Esophagus muscularis mucosa (tissue), 4 donors: ENCODE measurements at regions not wholly inside any gene's neighbourhood (a gene's known extent, or its start where the extent isn't known, plus 50 kb on each side); places are given as distances from the start of the nearest gene placed in this dataset.

ENCODE experiments used
- DNase-seq: peaks from one replicate; pipeline ENCODE4 v3.0.0-alpha.2; 2017; ENCODE audit errors: extremely low spot score
- H3K27ac ChIP-seq, 4 donors: fragments of 200-600 bp; sonication (generic); replicated peaks in 1 of 4; 1 replicate in 3 of 4; 2 replicates in 1 of 4; pipeline ENCODE4 v1.5.1; 2016 to 2019; ENCODE audit warnings: mild to moderate bottlenecking in 1 of 4
- H3K27me3 ChIP-seq, 4 donors: fragments of 200-600 bp; sonication (generic); one replicate each; pipeline versions ENCODE4 v1.5.1 to v1.6.0; 2016 to 2019
- H3K36me3 ChIP-seq, 4 donors: fragments of 200-600 bp; sonication (generic); one replicate each; pipeline ENCODE4 v1.5.1; 2016 to 2019
- H3K4me1 ChIP-seq, 4 donors: fragments of 200-600 bp; sonication (generic); one replicate each; pipeline ENCODE4 v1.5.1; 2016 to 2019
- H3K4me3 ChIP-seq, 4 donors: fragments of 200-600 bp; sonication (generic); 1 replicate in 2 of 4; 2 replicates in 2 of 4; pipeline ENCODE4 v1.5.1; 2016 to 2019; ENCODE audit warnings: mild to moderate bottlenecking in 4 of 4, moderate library complexity in 1 of 4
- H3K9me3 ChIP-seq, 4 donors: fragments of 200-600 bp; sonication (generic); 1 replicate in 3 of 4; 2 replicates in 1 of 4; pipeline ENCODE4 v1.5.1; 2016 to 2019
- EP300 ChIP-seq: sonication (generic); formaldehyde crosslinking; IDR thresholded peaks from one replicate; pipeline ENCODE4 v1.6.1; 2017; ENCODE audit warnings: antibody characterized with exemption
- POLR2A ChIP-seq: fragments of 450-650 bp; IDR thresholded peaks from one replicate; pipeline ENCODE4 v1.6.1; 2017; ENCODE audit warnings: antibody characterized with exemption, moderate library complexity, mild to moderate bottlenecking, low read depth
- POLR2AphosphoS5 ChIP-seq, 2 donors: sonication (generic); formaldehyde crosslinking; IDR thresholded peaks; one replicate each; pipeline ENCODE4 v1.6.1; 2017; ENCODE audit warnings: antibody characterized with exemption in 2 of 2
- WGBS: methylation state at CpG from one replicate; pipeline ENCODE4 v1.1.5; 2018; 5-methylcytosine and 5-hydroxymethylcytosine counted together
- intact Hi-C: fragments of 100-400 bp; cut with DNase I; formaldehyde crosslinking; loops from one replicate; pipeline ENCODE4 v1.15.1; 2023
- TF ChIP-seq, protein P1 (sequence below), 3 experiments: fragments of 200-600 bp in 2 of 3; fragments of 450-650 bp in 1 of 3; sonication (generic) in 2 of 3; IDR thresholded peaks; one replicate each; pipeline ENCODE4 v1.5.1; 2017 to 2019; ENCODE audit warnings: antibody characterized with exemption in 3 of 3, mild to moderate bottlenecking in 2 of 3, moderate library complexity in 1 of 3

DNA sequence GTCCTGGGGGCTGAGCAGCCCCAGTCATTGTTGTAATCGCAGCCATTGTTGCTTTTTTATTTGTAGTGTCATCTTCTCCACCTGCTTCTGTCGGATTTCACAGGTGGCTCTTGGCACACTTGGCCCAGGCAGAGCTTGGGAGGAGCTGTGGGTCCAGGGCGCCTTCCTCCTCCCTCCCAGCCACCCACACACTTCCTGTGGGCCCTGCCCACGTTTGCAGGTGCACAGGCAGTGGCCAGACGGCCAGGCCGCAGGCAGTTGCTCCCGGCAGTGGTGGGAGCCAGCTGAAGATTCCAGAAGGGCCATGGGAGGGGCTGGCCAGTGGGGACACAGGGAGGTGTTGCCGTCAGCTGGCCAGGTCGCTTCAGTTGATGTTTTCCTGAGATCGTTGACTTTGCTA, 1191.9 kb downstream of the BRD1 start:
- Histone ChIP-seq H3K9me3 (no peaks in the 10 kb centered on the region), H3K36me3 (no peaks in the 10 kb centered on the region), H3K4me1 (no peaks in the 10 kb centered on the region), H3K27me3 (peaks cover 0 to 60% (median 0%) of the 10 kb centered on the region in 4 donors), H3K27ac (no peak overlapping the region), H3K4me3 (no peak overlapping the region)
- WGBS = 52% methylated on average over 5 of the region's 10 CpGs
- intact Hi-C loops = no loop called here
- no peak for DNase-seq
- TF ChIP-seq POLR2A (no peak), EP300 (no peak), POLR2AphosphoS5 (IDR thresholded peaks at IDR 0.05) (no peak)
- TF ChIP-seq, protein P1, sequence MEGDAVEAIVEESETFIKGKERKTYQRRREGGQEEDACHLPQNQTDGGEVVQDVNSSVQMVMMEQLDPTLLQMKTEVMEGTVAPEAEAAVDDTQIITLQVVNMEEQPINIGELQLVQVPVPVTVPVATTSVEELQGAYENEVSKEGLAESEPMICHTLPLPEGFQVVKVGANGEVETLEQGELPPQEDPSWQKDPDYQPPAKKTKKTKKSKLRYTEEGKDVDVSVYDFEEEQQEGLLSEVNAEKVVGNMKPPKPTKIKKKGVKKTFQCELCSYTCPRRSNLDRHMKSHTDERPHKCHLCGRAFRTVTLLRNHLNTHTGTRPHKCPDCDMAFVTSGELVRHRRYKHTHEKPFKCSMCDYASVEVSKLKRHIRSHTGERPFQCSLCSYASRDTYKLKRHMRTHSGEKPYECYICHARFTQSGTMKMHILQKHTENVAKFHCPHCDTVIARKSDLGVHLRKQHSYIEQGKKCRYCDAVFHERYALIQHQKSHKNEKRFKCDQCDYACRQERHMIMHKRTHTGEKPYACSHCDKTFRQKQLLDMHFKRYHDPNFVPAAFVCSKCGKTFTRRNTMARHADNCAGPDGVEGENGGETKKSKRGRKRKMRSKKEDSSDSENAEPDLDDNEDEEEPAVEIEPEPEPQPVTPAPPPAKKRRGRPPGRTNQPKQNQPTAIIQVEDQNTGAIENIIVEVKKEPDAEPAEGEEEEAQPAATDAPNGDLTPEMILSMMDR (IDR thresholded peaks at IDR 0.05) = no peak

DNA sequence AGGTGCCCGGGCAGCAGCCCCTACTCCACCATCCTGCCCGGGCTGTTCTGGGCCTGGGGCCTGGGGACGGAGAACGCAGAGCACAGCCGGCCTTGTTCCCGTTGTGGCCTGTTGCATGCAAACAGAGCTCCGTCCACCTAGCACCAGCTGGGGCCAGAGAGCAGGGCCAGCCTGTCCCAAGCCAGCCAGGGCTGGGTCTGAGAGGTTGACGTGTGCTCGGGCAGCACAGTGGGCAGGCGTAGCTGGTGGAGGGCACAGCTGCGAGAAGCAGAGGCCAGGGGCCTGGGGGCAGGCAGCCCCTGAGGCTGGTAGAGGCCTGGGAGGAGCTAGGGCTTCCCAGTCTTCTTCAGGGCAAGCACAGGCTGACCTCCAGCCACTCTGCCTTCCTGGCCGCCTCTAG, 1192.6 kb downstream of the BRD1 start:
- no peak for TF ChIP-seq EP300
- TF ChIP-seq POLR2AphosphoS5 (IDR thresholded peaks at IDR 0.05) = no peak

DNA sequence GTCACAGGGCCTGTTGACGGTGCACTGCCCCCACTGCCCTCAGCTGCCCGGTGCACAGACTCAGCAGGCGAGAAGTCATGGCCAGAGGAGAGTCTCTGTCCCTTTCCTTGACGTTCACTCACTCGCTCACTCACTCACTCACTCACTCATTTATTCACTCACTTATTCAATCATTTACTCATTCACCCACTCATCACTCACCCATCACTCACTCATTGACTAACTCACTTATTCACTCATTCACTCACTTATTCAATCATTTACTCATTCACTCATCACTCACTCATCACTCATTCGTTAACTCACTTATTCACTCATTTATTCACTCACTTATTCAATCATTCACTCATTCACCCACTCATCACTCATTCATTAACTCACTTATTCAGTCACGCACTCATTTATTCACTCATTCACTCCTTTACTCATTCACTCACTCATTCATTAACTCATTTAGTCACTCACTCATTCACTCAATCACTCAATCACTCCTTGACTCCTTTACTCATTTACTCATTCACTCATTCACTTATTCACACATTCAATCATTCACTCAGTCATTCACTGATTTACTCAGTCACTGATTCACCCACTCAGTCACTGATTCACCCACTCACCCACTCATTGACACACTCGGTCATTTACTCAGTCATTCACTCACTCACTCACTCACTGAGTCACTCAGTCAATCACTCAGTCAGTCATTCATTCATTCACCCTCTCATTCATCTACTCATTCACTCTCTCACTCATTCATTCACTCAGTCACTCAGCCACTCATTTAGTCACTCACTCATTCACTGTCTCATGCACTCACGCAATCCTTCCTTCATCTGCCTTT, 1193.5 kb downstream of the BRD1 start:
- 75% methylated on average over 9 of the region's 9 CpGs for WGBS
- no peak for DNase-seq
- TF ChIP-seq, protein P1 (IDR thresholded peaks at IDR 0.05) = no peak
- no peak for TF ChIP-seq POLR2AphosphoS5 (IDR thresholded peaks at IDR 0.05)
- no peak for TF ChIP-seq EP300
- no peak for TF ChIP-seq POLR2A
- Histone ChIP-seq H3K9me3 (no peaks in the 10 kb centered on the region), H3K27ac (no peak overlapping the region), H3K36me3 (no peaks in the 10 kb centered on the region), H3K27me3 (peaks cover 0 to 61% (median 0%) of the 10 kb centered on the region in 4 donors), H3K4me3 (no peak overlapping the region), H3K4me1 (no peaks in the 10 kb centered on the region)
- intact Hi-C loops = no loop called here

More for the DNA sequence above, 1192.6 kb downstream of the BRD1 start:
- H3K27me3 ChIP-seq = peaks cover 0 to 61% (median 0%) of the 10 kb centered on the region in 4 donors
- H3K9me3 ChIP-seq = no peaks in the 10 kb centered on the region
- H3K36me3 ChIP-seq = no peaks in the 10 kb centered on the region
- no peak for DNase-seq
- WGBS = 100% methylated on average over 4 of the region's 12 CpGs
- intact Hi-C loops = no loop called here
- no peaks in the 10 kb centered on the region for H3K4me1 ChIP-seq
- no peak overlapping the region for H3K4me3 ChIP-seq
- no peak overlapping the region for H3K27ac ChIP-seq

DNA sequence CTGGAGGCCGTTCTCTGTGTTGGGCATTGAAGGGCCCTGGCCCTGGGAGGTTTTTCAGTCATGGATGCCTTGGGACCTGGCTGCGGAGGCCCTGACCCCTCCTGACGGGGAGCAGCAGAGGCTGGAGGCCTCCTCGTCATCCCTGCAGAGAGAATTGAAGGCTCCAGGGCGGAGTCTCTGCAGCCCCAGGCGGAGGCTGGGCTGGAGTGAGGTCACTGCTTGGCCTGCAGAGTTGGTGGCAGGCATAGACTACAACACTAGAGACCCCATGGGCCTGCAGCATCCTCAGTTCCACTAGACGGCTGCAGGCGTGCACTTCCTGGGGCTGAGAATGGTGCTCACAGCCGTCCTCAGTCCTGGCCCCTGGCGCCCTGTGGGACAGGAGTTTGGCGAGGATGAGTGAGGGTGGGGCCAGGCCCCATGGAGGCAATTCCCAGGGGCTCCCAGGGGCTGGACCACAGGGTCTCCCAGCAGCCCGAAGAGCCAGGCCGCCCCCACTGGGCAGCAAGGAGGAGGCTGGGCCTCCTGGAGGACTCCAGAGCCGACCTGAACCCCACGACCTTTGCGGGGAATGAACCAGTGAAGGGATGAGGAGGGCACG, 1194.9 kb downstream of the BRD1 start:
- TF ChIP-seq POLR2AphosphoS5 (IDR thresholded peaks at IDR 0.05) = no peak
- TF ChIP-seq, protein P1 (IDR thresholded peaks at IDR 0.05) = no peak
- TF ChIP-seq POLR2A = no peak
- no peak for TF ChIP-seq EP300
- H3K9me3 ChIP-seq = no peaks in the 10 kb centered on the region
- H3K36me3 ChIP-seq = no peaks in the 10 kb centered on the region
- H3K4me1 ChIP-seq = no peaks in the 10 kb centered on the region
- no peak for DNase-seq
- WGBS = 73% methylated on average over 12 of the region's 17 CpGs
- H3K27ac ChIP-seq = no peak overlapping the region
- H3K4me3 ChIP-seq = no peak overlapping the region
- intact Hi-C loops = no loop called here
- H3K27me3 ChIP-seq = peaks cover 0 to 66% (median 0%) of the 10 kb centered on the region in 4 donors

DNA sequence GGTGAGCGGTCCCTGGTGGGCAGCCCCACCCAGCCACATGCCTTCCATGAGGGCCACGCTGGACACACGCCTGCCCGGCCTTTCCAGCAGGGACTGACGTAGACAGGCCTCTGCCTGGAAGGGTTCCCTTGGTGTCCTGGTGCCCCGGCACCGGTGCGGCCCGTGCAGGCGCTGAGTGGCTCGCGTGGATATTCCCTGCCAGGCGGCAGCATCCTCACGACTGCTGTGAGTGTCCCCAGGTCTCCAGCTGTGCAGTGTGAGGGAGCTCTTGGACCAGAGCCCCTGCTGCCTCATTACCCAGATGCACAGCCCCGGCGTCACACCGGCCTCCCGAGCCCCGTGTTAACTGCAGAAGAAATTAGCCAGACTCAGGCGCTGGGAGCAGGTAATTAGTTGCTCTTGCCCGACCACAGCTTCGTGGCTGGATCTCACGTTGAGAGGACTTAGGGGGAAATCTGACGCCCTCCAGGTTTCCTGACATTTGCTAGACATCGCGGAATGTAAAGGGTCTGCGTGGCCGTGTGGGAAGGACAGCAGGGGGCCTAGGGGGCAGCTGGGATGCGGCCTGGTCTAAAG, 1196.3 kb downstream of the BRD1 start:
- intact Hi-C loops = no loop called here
- Histone ChIP-seq H3K4me1 (no peaks in the 10 kb centered on the region), H3K36me3 (no peaks in the 10 kb centered on the region), H3K9me3 (no peaks in the 10 kb centered on the region), H3K4me3 (no peak overlapping the region), H3K27me3 (peaks cover 0 to 69% (median 0%) of the 10 kb centered on the region in 4 donors), H3K27ac (no peak overlapping the region)
- no peak for DNase-seq
- WGBS = 33% methylated on average over 1 of the region's 29 CpGs
- TF ChIP-seq POLR2A (no peak), EP300 (no peak)
- TF ChIP-seq, protein P1 (IDR thresholded peaks at IDR 0.05) = no peak
